ENCODE measurements at regions not wholly inside any gene's neighbourhood (a gene's known extent, or its start where the extent isn't known, plus 50 kb on each side); places are given as distances from the start of the nearest gene placed in this dataset.

- DNase-seq: no peak
Measured at GRCh38 chr1:237962985-237963384, 72.3 kb upstream of the ZP4 start.

GRCh38 chr1:237961754-237962153 lies 71.0 kb upstream of the ZP4 start:
- DNase-seq: no peak

GRCh38 chr1:237959838-237960237 lies 69.1 kb upstream of the ZP4 start:
- DNase-seq: no peak

GRCh38 chr1:237953238-237953637 lies 62.5 kb upstream of the ZP4 start:
- no peak for DNase-seq

Measured in fibroblast of skin of back (primary cell).